A673 (cell line): ENCODE measurements at regions not wholly inside any gene's neighbourhood (a gene's known extent, or its start where the extent isn't known, plus 50 kb on each side); places are given as distances from the start of the nearest gene placed in this dataset.

ENCODE experiments used
- BruUV-seq: library from RNA; stranded (reverse); fragments of 400-500 nt; replicated peaks from 2 replicates; lab custom pipeline; 2021; lab: Mats Ljungman, UMichigan
- CTCF ChIA-PET: fragments of 300-600 bp; sonication (Branson Sonifier 250); formaldehyde crosslinking; loops from one replicate; lab custom pipeline; 2022; ENCODE audit warnings: antibody characterized with exemption; lab: Charles Lee
- POLR2A ChIA-PET: fragments of 300-600 bp; sonication (Branson Sonifier 250); formaldehyde crosslinking; loops from one replicate; lab custom pipeline; 2022; ENCODE audit warnings: antibody characterized with exemption; ENCODE audit not compliant: low non-redundant PET; lab: Charles Lee
- DNase-seq: peaks from one replicate; pipeline ENCODE4 v3.0.0-alpha.2; 2015; ENCODE audit warnings: low spot score
- H3K27ac ChIP-seq: fragments of 200-600 bp; sonication (generic); 2 replicates; pipeline ENCODE4 v1.5.1; 2016; ENCODE audit warnings: mixed run types, low read depth, mild to moderate bottlenecking, mixed read lengths, antibody characterized with exemption, low read length; ENCODE audit not compliant: poor library complexity, severe bottlenecking
- H3K27me3 ChIP-seq: fragments of 200-600 bp; sonication (generic); replicated peaks from 2 replicates; pipeline ENCODE4 v1.6.1; 2017; ENCODE audit warnings: mixed run types, low read depth, mild to moderate bottlenecking, mixed read lengths, antibody characterized with exemption, low read length; ENCODE audit not compliant: insufficient read depth, poor library complexity
- H3K36me3 ChIP-seq: fragments of 200-600 bp; sonication (generic); 2 replicates; pipeline ENCODE4 v1.6.1; 2016; ENCODE audit warnings: mixed run types, mild to moderate bottlenecking, mixed read lengths, antibody characterized with exemption, low read length; ENCODE audit not compliant: insufficient read depth, poor library complexity, severe bottlenecking
- H3K4me1 ChIP-seq: fragments of 200-600 bp; sonication (generic); 2 replicates; pipeline ENCODE4 v1.6.1; 2017; ENCODE audit warnings: mixed run types, mild to moderate bottlenecking, mixed read lengths, antibody characterized with exemption, low read length; ENCODE audit not compliant: insufficient read depth, poor library complexity, severe bottlenecking
- H3K4me3 ChIP-seq: fragments of 200-600 bp; sonication (generic); 2 replicates; pipeline ENCODE4 v1.5.1; 2016; ENCODE audit warnings: low read depth, mixed run types, mild to moderate bottlenecking, mixed read lengths, low read length; ENCODE audit not compliant: poor library complexity, severe bottlenecking
- H3K9me3 ChIP-seq: fragments of 200-600 bp; sonication (generic); 2 replicates; pipeline ENCODE4 v1.6.1; 2016; ENCODE audit warnings: mixed run types, low read depth, mild to moderate bottlenecking, mixed read lengths, antibody characterized with exemption, low read length; ENCODE audit not compliant: poor library complexity, severe bottlenecking
- CTCF ChIP-seq: fragments of 300-800, 200-600 bp; sonication (generic); conservative IDR thresholded peaks from 2 replicates; pipeline ENCODE4 v1.5.1; 2017; ENCODE audit warnings: low read depth, mild to moderate bottlenecking, antibody characterized with exemption, low read length, moderate library complexity, mixed read lengths
- EZH2 ChIP-seq: fragments of 200-600 bp; sonication (generic); IDR thresholded peaks from 2 replicates; pipeline ENCODE4 v1.6.1; 2017; ENCODE audit warnings: borderline replicate concordance, low read depth, mild to moderate bottlenecking, mixed read lengths, antibody characterized with exemption, low read length; ENCODE audit not compliant: poor library complexity, severe bottlenecking
- intact Hi-C: fragments of 100-400 bp; cut with micrococcal nuclease; formaldehyde crosslinking; loops from one replicate; pipeline ENCODE4 v1.10.0; 2022; ENCODE audit not compliant: unreplicated experiment

GRCh38 chr22:49356428-49356827 lies 471.2 kb downstream of the BRD1 start:
- DNase-seq = no peak
- TF ChIP-seq EZH2 = no peak
- TF ChIP-seq CTCF = no peak
- no TSS peak for BruUV-seq

GRCh38 chr22:49355211-49355920 lies 472.3 kb downstream of the BRD1 start:
- ChIA-PET CTCF (no interaction called here), POLR2A (no interaction called here)
- Histone ChIP-seq H3K27me3 (peaks cover 1% of the 10 kb centered on the region), H3K27ac (no peak overlapping the region), H3K36me3 (no peaks in the 10 kb centered on the region), H3K9me3 (no peaks in the 10 kb centered on the region), H3K4me3 (no peak overlapping the region), H3K4me1 (no peaks in the 10 kb centered on the region)
- TF ChIP-seq CTCF (no peak), EZH2 (no peak)
- DNase-seq = no peak
- no TSS peak for BruUV-seq
- intact Hi-C loops = no loop called here

More at GRCh38 chr22:49356428-49356827, 471.2 kb downstream of the BRD1 start:
- H3K9me3 ChIP-seq = no peaks in the 10 kb centered on the region
- no peaks in the 10 kb centered on the region for H3K4me1 ChIP-seq
- H3K36me3 ChIP-seq = no peaks in the 10 kb centered on the region
- H3K27me3 ChIP-seq = peaks cover 12% of the 10 kb centered on the region
- CTCF ChIA-PET = no interaction called here
- H3K27ac ChIP-seq = no peak overlapping the region
- intact Hi-C loops = no loop called here
- POLR2A ChIA-PET = interaction anchor here (0.6 kb wide), 1 partner anchor 859 kb away, joined by 3 read pairs; no protein-coding TSS in a partner anchor
- H3K4me3 ChIP-seq = no peak overlapping the region

GRCh38 chr22:49354516-49355210 lies 473.0 kb downstream of the BRD1 start:
- Histone ChIP-seq H3K36me3 (no peaks in the 10 kb centered on the region), H3K9me3 (no peaks in the 10 kb centered on the region), H3K27me3 (no peaks in the 10 kb centered on the region), H3K4me3 (no peak overlapping the region), H3K4me1 (no peaks in the 10 kb centered on the region), H3K27ac (no peak overlapping the region)
- ChIA-PET CTCF (no interaction called here), POLR2A (no interaction called here)
- BruUV-seq = no TSS peak
- TF ChIP-seq EZH2 = no peak
- no peak for TF ChIP-seq CTCF
- intact Hi-C loops = no loop called here
- no peak for DNase-seq
